Fibroblast of skin of abdomen (primary cell): ENCODE measurements at regions not wholly inside any gene's neighbourhood (a gene's known extent, or its start where the extent isn't known, plus 50 kb on each side); places are given as distances from the start of the nearest gene placed in this dataset.
"Not testable (repeated sequence)": the region's sequence is repeated elsewhere in the genome, so short reads cannot be mapped to it uniquely, and the experiment has no call there.

Experiments used
- DNase-seq: peaks from one replicate; pipeline ENCODE4 v3.0.0-alpha.2; 2013

DNA sequence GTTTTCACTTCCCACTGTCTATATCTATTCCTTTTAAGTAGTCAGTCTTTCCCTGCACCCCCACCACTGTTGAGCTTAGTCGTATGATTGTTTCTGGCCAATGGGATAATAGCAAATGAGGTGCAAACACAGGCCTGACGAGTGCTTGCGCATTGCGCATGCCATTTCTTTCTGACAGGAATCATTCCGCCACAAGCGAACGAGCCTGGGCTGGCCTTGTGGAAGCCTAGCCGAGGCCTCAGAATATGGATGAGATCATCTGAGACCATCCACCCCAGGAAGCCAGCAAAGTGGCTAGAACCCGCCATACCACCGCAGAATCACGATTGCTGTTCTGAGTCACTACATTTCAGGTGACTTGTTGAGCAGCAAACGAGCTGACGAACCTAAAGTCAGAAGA, 52.2 kb upstream of the PRL start:
- no peak for DNase-seq

DNA sequence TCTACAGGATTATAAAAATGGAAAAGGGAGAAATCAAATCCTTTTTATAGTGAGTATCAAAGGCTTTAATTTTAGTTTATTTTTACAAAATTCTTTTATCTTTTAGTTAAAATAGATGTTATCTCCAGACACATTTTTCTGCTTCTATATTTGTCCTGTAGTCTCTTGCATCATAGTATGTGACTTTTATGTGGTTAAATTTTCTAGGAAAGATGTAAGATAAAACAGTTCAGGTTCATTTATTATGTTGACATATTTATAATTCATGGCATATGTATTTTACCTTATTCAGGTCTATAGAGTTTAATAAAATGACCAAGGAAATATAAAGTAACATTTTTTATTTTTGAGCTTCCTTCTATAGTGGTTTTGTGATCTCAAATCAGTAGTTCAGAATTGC, 52.7 kb upstream of the PRL start:
- DNase-seq, result no peak

DNA sequence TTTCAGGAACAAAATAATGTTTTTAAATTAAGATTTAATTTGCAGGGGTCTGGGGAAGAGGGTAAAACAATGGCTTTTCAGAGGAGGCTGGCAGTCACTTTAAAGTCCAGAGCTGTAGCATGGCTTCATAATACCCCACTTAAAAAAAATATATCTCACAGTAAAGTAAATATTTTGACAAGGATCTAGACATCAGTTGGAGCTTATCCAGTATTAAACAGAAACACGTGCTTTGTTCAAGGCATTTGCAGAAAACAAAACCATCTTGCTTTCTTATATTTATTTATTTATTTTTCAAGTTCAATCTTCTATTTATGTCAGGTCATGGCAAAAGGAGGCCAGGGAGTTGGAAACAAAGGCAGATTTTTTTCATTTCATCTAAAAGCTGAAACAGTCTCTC, 53.3 kb upstream of the PRL start:
- DNase-seq, result no peak

DNA sequence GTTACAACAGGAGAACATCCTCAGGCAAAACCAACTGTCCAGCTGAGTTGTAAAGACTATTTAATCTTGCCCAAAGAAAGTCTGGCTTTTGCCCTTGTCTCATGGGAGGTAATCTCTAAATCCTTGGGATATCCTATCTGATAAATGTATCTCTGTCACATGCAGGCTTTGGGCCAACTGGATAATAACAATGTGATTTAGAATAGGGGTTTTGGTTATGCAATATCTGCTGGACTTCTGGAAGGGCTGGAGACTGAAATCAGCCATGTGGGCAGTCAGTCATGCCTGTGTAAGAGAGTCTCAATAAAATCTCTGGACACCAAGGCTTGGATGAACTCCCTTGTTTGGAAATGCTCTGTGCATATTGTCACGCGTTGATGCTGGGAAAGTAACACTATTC, 56.3 kb upstream of the PRL start:
- DNase-seq, result no peak

DNA sequence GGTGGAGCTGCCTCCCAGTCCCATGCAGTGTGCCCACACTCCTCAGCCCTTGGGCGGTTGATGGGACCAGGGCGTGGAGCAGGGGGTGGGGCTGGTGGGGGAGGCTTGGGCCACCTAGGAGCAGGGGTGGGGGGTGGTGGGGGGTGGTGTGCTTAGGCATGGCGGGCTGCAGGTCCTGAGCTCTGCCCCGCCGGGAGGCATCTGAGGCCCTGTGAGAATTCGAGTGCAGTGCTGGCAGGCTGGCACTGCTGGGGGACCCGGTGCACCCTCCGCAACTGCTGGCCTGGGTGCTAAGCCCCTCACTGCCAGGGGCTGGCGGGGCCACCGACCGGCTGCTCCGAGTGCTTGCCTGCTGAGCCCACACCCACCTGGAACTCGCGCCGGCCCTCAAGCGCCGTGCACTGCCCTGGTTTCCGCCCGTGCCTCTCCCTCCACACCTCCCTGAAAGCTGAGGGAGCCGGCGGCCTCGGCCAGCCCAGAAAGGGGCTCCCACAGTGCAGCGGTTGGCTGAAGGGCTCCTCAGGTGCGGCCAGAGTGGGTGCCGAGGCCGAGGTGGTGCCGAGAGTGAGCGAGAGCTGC, 59.6 kb upstream of the PRL start:
- no peak for DNase-seq

DNA sequence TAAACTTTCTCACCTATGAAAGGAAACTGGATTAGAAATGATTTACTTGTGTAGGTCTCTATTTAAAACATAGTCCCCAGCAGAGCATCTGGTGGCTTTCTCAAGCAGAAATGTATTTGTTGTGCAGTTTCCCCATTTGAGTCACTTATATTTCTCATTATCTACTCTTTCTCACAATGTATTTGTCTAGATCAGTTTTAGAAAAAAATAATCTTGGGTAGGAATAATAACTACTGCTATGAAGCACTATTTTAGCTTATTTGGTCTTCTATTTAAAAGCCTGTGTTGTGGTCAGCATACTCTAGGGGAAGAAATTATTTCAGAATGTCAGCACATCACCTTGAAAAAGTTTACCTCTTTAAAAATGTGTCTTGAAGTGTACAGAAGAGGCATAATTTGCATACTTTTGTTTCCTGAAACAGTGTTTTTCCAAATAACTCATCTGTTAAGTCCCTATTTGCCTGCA, 60.9 kb upstream of the PRL start:
- DNase-seq, result no peak

DNA sequence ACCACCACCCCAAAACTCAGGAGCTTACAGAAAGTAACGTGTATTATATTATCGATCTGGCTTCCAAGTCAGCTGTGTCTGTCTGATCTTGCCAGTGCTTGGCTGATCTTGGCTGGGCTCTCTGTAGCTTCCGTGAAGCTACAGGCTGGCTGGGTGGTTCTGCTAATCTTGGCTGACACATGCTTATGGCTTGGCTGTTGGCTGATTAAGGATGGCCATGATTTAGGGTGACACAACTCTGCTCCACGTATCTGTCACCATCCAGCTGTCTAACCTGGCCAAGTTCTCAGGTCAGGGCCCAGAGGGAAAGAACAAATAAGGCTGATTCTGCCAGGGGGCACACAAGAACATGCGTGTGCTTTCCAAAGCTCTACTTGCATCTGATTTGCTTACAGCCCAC, 64.7 kb upstream of the PRL start:
- DNase-seq, result no peak

DNA sequence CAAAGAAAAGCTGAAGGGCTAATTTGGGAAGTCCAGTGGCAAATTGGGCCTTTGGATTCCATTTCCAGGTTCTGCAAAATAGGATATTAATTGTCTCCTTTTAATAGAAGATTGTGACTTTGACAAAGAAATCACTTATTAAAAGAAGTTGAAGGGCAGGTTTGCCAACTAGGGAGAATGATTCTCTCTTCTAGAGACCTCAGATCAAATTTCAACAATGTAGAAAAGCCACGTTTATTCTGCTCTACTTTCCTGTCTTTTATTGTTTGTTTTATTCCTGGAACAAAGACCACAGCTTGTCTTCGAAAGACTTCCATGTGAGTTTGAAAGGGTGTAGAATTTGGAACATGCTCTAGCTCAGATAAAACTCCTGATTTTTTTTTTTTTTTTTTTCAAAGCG, 65.5 kb upstream of the PRL start:
- no peak for DNase-seq

DNA sequence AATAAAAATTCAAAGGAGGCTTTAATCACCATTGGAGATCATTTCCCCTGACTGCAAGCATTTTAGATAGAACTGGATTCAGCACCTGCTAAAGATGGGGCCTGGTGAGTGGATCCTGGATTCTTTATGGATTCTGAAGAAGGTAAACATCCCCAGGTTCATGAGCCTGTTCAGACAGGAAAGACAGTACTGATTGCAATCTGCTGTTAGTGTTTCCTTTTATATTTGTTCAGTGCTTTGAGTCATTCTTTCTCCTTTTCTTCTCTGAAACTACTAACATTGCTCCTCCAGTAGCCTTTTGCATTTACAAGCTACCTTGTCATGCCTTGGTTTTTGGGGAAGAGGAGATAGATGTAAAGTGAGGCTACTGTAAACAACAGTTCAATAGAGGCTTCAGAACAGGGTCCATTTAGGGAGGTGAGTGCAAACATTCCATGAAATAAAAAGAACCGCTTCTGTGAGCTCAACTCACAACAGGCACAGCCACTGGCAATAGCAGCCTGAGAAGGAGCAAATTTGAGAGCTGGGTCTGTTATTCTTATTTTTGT, 66.4 kb upstream of the PRL start:
- no peak for DNase-seq

DNA sequence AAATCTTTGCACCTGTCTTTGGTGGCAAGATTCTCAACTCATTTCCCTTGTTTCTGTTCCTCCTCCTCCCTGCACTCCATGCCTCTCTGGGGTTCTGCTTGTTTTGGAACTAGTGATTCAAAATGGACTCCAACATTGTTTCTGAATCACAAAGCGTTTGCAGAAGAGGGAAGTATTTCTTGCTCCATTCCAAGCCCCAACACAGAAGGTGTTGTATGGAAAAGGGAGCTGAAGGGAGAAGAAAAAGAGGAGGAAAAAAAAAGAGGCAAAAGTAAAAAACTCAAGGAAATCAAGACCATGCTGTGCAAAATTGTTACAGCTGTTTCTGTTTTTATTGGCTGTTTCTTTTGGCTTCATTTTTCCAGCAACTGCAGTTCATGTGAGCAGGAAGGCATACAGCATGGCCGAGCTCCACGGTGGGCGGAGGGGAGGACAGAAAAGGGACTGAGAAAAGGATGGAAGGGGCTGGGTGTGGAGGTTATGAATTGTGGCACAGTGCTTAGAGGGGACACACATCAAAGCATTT, 66.9 kb upstream of the PRL start:
- DNase-seq, result peak; percentile 22

DNA sequence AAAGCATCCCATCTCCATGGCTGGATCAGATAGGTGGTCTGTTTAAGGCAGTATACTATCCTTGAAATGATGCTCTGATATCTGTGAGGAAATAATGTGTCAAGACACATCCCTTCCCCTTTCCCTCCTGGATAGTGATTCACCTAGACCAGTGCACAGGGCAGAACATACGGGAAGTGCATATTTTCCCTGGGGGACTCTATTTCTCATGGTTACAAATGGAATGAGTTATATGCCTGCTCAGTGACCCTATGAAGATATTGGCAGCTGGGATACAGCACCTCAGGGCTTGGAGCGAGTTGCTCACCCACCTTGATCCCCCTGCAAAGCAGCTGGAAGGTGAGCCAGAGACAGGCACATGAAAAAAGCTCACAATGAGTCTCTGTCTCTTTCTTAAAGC, 67.5 kb upstream of the PRL start:
- peak; percentile 59 for DNase-seq

DNA sequence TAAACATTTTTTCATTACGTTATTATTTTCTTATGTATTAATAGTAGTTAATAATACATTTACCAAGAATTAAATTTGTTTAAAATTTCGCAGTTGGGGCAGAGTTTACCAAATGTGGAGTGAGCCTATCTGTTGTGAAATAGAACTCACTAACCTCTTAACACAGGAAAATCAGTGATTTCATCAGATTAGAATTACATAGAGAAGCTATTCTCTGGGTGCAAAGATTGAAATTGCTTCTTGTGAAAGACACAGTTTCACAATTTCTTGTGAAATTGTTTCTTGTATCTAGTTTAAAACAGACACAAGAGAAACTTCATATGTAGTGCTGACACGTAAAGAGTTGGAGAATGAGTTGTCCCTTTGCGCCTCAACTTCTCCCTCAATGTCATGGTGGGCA, 69.4 kb upstream of the PRL start:
- peak; percentile 54 for DNase-seq

DNA sequence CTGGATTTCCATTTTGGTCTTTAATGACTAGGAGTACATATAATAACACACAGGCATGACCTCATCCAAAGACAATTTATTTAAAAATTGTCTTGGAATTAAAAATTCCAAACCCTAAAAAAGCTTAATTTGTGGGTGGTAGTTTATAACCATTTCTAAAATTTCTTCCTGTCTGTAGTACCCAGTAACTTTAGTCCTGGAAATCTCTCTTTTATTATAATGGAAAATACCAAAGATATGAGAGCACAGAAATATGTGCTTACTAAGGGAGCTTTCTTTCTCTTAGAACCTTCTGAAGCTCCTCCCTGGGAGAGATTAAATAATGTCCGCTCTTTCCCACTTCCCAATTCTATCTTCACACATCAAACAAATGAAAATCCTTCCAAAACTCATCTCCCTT, 70.5 kb upstream of the PRL start:
- peak; percentile 58 for DNase-seq

DNA sequence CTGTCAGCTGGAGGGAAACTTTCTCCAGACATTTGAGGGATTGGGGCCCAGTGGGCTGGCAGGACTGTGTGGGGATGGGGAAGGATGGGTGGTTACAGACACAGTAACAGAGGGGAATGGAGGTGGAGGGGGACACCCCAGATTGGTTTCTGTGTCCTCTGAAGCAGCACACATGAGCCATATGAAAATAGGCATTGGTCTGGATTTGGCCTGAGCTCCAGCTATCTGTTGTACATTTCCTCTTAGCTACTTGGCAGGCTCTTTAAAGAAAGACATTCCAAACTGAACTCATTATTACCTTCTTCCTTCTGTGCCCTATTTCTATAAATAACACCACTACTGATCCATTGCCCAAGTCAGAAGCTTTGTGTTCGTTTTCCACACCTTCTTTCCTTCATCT, 72.0 kb upstream of the PRL start:
- no peak for DNase-seq

DNA sequence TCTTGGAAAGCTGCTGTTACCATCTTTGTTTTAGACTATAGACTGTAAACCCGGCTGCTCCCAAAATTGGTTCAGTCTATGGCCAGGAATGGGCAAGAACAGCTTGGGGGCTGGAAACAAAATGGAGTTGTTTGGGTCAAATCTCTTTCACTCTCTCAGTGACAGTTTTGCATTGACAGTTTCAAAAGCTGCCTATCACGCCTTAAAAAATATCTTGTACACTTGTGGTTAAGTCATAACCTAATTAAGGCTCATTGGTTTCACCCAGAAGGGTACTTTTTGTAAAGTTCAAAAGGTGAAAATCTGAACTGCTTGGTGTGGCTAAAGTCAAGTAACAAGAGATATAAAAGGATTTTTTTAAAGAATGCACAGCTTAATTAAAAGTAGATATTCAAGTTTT, 76.1 kb upstream of the PRL start:
- DNase-seq, result no peak

DNA sequence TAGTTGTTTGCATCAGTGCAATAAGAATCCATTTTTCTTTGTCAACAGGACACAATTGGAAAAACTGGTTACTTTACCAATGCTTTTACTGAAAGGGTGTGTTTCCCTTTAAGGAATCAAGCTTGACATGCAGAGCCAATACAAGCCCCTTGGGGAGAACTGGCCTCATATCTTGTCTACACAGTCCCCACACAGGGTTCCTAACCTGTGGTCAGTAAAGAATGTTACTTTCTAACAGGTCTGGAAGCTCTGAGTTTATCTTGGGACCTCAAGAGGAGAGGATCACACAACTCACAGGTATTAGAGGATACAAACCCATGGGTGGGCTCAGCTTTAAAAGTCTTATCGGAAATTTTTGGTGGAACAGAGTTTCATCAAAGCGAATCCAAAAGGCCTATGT, 78.1 kb upstream of the PRL start:
- DNase-seq, result not testable (repeated sequence)

DNA sequence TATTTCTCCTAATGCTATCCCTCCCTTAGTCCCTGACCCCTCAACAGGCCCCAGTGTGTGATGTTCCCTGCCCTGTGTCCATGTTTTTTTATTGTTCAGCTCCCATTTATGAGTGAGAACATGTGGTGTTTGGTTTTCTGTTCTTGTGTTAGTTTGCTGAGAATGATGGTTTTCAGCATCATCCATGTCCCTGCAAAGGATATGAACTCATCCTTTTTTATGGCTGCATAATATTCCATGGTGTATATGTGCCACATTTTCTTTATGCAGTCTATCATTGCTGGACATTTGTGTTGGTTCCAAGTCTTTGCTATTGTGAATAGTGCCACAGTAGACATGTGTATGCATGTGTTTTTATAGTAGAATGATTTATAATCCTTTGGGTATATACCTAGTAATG, 79.5 kb upstream of the PRL start:
- not testable (repeated sequence) for DNase-seq

DNA sequence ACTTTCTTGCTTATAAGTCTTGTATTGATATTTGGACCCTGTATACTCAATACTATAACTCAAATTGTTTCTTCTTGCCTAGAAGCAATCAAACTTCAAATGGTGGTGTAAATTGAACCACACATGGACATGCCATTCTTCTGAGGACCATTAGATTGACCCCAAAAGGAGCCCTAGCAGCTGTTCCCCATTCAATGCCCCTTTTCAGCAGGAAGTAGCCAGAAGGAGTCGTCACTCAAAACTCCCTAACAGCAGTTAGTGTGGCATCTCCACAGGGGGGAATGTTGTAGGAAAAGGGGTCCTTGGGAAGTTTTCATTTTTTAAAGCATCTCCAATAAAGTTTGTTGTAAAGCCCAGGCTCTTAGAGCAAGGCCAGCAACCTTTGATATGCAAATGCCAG, 81.7 kb upstream of the PRL start:
- DNase-seq, result not testable (repeated sequence)

DNA sequence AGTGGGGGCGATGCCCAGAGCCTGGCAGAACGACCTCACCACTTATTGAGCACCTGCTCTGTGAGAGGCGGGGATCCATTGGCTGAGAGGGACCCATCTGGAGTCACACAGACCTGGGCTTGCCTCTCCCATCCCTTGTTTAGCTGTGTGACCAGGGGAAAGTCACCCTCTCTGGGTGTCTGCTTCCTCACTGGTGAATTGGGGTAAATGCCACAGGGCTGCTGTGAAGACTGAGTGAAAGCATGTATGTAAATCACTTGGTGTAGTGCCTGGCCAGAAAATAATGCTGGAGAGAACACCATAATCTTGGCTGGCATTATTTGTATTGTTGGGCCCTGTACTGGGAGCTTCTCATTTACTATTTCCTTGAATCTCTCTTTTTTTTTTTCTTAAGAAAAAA, 83.4 kb upstream of the PRL start:
- DNase-seq, result no peak

DNA sequence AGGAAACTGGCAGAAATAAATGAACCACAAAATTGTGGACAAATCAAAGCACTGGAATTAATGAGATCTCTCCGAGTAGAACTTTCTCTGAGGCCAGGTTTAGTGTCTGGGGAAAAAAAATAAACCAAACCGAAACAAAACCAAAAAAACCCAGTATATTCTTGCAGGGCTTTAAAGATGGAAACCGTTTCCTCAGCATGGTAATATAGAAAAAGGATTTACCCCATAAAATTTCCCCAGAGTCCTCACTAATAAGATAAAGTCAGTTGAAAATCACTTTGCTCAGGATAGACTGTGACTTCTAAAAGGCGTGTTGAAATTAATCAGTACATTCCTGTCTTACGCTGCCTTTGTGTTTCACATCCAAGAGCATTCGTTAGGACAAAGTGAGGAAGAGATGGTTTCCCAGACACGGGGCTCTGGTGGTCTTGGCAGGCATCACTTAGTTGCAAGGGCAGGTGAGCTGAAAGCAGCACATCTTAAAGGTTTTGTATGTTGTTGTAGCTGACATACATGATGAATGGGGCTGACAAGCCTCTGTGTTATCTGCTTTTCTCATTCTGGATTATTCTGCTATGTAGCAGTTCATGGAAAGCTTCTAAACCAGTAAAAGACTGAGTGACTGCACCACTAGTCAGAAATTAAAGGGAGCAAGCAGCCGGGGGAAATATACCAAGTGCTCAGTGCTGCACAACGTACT, 85.2 kb upstream of the PRL start:
- no peak for DNase-seq

DNA sequence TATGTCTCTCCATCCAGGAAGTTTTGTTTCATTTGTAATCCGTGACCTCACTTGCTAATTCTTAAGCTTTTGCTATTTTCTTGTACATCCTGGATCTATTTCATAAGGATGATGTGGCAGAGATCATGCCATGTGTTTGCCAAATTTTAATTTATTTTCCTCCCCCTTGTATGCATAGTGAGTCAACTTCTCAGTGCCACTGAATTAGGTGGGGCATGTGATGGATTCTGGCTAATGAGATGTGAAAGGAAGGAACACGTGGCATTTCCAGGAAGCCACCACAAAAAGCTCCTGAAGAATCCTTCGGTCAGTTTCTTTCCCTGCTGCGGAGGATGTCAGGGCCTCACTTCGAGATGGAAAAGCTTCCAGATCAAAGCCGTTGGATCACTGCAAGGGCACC, 86.2 kb upstream of the PRL start:
- no peak for DNase-seq

DNA sequence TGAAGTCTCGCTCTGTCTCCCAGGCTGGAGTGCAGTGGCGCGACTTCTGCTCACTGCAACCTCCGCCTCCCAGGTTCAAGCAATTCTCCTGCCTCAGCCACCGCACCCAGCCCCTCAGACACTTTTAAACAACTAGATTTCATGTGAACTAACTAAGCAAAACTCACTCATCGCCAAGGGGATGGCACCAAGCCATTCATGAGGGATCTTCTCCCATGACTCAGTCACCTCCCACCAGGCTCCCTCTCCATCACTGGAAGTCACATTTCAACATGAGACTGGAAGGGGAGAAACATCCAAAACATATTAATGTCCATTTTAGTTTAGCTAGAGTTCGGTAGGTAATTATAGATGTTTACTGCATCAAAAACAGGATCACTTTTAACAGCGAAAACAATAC, 95.9 kb upstream of the PRL start:
- peak; percentile 60 for DNase-seq

DNA sequence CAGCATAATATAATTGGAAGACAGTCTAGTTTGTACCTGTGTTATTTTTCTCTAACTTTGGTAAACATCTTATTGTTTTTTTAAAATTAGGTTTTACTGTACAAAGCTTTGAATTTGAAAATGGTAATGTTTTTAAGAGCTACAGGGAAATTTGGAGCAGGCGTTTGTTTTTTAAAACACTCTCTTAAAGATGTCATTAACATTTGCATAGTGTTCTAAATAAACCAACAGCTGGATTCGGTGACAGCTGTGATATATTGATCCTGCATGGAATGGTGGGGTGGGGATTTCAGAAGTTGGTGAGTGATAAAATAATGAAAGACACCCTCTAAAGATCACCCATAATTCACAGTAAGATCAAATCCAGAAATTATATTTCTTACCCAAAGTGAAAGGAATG, 97.9 kb upstream of the PRL start:
- no peak for DNase-seq

DNA sequence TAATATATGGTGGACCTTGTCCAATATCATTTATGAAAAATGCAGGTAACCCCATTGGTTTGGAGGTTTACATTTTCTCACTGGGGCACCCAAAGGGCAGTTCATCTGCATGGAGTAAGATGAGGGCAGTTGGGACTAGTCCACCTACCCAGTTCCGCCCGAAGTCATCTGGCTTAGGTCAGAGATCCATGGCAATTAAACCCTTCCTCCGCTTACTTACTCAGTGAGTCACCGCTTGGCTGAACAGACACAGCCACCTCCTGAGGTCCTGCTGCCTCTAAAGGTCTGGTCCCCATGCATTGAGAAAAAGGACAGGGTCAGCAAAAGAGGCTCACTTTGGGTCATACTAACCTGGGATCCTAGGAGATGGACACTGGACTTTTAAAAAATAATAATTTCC, 102.9 kb upstream of the PRL start:
- DNase-seq, result peak; percentile 16
